ENCODE measurements at regions not wholly inside any gene's neighbourhood (a gene's known extent, or its start where the extent isn't known, plus 50 kb on each side); places are given as distances from the start of the nearest gene placed in this dataset.

DNA sequence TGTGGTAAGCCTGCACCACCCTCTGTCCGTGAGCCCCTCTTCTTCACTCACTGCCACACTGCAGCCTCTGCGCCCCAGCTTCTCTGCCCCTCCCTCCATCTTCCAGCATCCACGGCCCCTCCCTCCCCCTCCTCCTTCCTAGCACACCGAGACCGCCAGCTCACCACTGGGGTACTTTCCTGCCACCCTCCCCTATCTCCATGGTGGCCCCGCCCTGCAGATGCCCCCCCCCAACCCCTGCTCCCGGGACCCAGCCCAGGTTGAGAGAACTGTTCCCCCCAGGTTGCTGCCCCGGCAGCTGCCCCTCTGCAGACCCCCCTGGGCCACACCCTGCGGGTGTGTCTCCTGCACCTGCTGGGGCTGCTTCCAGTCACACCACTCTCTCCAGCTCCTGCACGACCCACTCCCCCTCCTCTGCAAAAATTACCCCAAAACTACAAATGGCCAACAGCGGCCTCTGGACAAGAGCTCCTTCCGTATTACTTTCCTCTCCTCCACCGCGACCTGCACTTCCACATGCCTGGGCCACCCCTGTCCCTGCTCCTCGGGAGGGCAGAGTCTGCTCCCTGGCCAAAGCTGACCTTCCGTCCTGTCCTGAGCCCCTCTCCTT, 209.2 kb upstream of the PPP2R2D start:
- no peak for DNase-seq (ENCODE audit: low read depth)

DNA sequence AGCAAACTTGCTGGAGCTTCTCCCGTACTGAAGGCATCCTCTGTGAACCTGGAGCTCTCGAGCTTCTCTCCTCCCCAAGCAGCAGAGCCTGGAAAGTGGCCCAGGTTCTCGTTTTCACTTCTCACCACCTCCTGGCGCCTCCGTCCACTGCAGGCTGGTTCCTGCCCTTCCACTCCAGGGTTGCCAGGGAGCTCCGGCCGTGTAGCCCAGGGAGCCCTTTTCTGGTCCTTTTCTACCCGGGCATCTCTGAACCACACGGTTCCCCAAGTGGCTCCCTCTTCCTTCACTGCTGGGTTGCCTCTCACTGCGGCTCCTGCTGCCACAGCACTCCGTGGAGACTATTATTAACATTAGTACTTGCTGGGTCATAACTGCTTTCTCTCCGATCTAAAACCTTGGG, 208.6 kb upstream of the PPP2R2D start:
- no peak for DNase-seq (ENCODE audit: low read depth)

DNA sequence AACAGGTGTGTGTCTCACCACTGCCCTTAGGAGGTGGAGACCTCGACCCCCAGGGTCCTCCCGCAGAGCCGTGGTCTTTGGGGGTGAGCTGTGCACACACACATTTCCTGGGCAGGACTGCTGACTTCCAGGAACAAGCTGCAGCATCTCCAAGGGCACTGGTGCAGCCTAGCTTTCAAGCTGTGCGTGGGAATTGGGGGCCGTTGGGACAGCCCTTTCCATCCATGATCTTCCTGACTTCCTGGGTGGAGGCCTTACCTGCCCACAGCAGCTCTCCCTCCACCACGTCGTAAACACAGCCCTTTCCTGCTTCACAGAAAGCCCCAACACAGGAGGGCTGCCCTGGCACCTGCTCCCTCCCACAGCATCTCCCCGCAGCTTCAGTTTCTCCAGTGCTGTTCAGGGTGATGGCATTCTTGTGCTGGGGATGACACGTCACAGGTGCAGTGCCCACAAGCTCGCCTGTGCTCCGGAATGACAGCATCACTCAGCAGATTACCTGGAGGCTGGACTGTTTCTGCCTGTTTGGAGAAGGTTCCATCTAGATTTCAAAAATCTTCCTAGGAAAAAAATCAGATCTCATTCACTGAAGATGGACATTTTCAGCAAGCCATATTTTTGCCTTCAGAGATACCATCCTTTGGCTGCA, 208.0 kb upstream of the PPP2R2D start:
- DNase-seq (ENCODE audit: low read depth), result no peak

DNA sequence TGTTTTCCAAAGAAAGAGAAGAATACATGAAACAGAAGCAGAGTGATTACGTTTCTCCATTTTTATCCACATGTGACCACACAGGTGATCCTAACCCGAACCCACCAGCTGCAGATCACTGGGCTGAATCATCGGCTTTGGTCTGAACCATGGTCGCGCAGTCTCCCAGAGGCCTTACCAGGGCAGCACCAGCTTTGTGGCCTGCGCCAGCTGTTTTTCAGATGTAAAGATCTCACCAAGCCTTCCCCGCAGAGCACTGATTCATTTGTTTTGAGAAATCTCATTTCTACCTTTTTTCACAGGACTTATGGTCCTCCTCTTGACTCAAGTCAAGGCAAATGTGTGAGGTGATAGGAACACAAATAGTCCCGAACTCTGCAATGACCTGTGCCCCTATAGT, 207.0 kb upstream of the PPP2R2D start:
- no peak for DNase-seq (ENCODE audit: low read depth)

DNA sequence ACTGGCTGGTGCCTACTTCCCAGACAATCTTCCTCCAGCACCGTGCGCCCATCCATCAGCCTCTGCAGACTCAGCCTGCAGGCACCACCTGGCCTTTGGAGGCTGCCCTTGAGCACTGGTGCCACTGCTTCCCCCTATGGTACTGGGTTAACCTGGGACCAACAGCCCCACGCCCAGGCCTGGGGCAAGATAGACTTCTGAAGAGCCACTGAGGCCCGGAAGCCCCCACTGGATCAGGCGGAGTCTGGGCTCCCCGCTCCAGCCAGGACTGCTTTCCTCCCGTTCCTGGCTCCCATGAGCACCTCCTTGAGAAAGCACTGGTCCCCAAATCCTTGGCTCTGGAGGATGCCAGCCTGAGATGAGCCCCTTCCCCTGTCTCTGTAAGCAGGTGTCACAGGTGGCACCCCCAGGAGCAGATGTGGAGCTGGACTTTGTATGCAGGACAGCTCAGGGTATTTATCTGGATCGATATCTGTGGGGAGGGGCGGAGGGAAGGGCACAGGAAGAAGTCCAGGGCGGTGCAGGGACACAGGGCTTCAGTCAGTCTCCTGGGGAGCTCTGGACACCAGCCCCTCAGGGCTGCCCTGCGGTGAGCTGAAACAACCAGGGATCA, 206.5 kb upstream of the PPP2R2D start:
- no peak for DNase-seq (ENCODE audit: low read depth)

DNA sequence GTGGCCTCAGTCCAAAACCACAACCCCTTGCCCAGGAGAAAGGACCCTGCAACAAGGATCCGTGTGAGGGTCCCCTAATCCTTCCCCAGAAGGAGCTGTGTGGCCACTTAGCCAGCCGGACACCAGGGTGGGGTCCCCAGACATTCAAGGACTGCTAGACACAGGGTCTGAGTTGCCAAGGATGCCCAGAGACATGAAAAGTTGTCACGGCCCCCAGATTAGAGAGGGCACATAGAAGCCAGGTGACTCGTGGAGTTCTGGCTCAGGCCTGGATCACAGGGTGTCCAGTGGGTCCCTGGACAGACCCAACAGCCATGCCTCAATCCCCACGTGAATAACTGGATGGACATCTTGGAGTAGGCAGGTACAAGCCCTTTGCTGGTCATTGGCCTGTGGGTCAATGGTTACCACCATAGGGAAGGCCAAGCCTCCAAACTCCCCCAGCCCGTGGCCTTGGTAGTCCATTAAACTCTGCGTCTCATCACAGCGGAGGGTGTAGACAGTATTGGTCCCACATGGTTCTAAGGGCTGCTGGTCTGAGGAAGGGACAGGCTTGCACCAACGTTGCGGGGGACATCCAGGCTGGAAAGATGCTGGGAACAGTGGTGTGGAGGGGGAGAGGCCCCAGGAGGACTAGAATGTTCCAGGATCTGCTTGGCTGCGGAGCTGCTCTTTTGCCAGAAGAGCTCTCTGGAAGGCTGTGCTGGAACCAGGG, 205.9 kb upstream of the PPP2R2D start:
- no peak for DNase-seq (ENCODE audit: low read depth)

DNA sequence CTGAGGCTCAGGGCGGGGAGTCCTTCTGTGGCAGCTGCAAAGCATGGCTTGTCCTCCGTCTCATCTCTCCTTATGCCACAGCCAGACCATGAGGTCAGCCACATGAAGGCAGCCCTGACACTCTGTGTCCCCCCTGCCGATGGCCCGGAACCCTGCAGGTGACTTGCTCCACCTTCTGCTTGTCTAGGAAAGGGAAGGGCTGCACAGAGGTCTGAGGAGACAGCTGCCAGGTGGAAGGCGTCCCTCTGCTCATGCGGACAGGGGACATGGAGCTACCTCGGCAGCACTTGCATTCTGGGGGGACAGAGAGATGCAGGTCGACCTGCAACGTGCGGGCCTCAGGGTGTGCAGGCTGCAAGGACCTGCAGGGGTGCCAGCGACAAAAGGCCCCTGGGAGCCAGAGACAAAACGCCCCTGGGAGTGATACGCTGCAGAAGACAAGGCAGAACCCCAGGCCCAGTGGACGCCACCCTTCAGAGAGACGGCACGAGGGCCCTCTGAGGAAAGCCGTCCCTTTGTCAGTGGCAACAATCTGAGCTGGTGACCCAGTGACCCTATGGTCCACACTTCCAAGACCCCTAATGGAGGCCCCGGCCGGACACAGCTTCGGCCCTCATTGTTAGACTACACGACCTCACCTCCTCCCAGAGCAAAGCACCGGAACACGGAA, 205.2 kb upstream of the PPP2R2D start:
- DNase-seq (ENCODE audit: low read depth), result no peak

DNA sequence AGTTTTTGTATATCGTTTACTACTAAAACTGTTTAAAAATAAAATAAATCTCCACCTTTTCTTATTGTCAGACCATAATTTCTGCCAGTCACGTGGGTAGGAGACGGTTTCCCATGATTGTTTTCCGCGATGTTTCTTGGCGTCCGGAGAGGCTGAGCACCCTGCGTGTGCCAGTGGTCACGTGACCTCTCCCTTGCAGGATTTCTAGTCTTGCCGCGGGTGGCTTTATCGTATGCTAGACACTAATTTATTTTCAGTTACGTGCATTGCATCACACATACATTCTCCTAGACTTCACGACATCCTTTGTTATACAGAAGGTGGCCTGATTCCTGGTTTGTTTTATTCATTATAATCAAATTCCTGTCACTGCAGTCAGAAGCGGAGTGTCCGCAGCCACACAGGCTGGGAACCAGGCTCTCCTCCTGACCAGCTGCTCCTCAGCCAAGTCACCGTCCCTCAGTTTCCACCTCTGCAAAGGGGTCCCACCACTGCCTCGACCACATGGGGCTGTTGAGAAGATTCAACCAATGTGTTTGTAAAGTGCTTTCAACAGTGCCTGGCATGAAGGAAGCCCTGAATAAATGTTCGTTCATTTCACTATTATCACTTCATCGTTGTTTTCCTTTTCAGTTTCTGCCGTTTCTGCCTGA, 203.2 kb upstream of the PPP2R2D start:
- no peak for DNase-seq (ENCODE audit: low read depth)

DNA sequence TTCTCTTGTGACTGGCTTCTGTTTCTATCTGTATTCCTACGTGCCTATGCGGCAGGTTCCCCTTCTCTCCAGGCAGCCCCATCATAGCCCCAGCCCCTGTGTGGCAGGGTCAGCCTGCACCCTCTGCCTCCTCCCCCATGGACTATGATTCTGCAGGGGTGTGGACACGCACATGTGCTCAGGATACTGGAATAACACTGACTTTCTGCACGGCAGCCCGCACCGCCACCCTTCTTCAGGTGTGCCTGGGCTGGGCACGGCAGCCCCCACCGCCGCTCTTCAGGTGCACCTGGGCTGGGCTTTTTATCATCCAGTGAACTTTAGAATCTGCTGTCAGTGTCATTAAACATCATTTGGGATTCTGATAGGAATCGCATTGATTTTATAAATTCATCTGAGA, 202.6 kb upstream of the PPP2R2D start:
- DNase-seq (ENCODE audit: low read depth), result no peak

DNA sequence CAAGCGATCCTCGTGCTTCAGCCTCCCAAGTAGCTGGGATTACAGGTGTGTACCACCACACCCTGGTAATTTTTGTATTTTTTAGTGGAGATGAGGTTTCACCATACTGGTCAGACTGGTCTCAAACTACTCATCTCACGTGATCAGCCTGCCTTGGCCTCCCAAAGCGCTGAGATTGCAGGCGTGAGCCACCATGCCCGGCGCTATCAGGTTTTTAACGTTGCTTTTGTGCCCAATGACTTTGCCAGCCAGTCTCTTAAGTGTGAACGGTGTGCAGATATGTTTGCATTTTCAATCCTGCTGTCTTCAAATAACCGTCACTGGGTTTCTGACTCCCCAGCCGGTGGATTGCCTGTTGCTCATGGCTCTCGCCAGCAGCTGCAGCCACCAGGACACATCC, 201.8 kb upstream of the PPP2R2D start:
- DNase-seq (ENCODE audit: low read depth), result no peak

DNA sequence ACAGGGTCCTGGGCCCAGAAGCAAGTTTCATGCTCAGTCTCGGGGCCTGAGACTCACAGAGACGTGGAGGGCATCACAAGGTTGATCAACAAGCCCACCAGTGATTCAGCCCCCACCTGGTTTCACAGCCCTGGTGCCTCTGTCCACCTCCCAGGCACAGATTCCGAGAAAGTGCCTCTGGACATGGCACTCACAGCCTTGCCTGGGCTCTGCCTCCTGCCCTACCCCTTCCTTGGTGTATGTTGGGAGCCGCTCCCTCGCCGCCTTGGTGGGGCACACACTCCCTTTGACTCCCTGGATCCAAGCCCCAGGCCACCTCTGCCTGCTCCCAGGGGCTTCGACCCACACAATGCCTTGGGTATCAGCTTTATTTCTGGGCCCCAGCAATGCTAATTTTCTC, 200.8 kb upstream of the PPP2R2D start:
- no peak for DNase-seq (ENCODE audit: low read depth)

DNA sequence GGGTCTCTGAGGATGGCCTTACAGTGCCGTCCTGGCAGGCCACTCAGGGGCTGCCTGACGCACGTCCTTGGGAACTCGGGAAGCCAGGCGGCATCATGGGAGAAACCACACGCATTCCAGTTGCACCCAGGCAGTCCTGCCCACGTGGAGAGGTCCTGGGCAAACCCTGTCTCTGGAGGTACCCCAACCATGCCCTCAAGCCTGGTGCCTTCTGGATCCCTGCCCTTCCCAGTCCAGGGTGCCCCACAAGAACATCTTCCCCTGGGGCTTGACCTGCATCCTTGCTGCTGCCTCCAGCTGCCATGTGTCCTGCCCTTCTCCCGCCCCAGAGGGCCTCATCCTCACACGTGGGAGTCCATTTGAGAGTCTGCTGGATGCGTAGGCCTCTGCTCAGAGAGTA, 200.3 kb upstream of the PPP2R2D start:
- no peak for DNase-seq (ENCODE audit: low read depth)

DNA sequence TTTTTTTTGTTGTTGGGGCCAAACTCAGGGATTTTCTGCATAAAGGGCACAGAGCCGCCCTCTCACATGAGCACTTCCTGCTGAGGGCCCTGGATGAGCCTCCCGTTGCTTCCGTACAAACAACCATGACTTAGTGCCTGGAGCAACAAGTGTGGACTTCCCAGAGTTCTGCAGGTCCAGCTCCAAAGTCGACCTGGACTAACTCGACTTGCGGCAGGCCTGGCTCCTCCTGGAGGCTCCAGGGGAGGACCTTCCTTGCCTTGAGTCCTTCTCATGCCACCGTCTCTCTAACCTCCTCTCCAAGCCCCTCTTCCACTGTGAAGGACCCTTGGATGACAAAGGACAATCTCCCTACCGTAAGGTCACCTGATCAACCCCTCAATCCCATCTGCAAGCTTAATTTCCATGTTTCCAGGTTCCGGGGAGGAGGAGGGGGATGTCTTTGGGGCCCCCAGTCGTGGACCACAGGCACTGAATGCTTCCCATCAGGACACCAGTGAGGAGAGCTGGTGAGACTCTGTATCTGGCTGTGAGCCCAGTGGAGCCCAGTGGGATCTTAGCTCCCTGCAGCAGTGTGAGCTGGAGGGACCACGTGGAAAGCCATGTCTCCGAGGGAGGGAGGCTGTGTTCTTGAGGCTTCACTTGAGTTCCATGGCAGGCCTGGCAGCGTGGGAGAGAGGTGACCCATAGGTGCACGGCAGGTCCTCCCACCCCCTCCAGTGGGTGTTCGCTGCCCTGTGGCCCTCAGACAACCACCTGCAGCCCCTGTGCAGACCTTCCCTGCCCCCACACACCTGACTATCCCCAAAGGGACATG, 199.5 kb upstream of the PPP2R2D start:
- no peak for DNase-seq (ENCODE audit: low read depth)

DNA sequence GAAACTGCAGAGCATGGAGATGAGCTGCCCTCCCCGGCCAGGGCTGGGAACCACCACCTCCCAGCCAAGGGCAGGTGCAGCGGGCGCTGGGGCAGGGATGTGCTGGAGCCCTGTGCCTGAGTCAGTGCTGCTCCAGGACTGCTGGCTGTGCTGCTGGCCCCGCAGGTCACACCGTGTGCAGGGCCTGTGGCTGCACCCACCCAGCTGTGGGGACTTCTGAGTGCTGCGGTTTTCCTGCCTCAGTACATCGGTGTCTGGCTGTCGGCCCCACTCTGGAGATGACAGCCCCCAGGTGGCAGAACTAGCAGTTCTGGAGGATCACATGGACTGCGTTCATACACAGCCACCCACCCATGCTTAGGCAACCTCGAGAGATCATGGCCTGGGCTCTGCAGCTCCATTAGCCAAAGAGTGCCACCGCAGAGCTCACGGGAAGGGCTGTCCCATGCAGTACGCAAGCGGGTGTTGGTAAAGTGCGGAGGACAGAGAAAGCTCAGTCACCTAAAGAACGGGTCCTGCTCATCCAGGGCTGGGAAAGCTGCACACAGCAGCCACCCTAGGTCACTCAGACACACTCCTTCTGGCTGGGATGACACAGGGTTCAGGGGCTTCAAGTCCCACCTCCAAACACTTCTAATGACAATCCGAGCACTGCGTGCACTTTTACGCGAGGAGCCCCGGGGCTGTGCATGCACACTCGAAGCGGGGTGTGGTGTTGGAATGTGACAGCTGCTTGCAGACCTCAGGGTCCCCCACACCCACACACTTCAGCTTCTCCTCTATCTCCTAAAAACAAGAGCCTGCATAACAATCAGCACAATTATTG, 198.1 kb upstream of the PPP2R2D start:
- DNase-seq (ENCODE audit: low read depth), result no peak

DNA sequence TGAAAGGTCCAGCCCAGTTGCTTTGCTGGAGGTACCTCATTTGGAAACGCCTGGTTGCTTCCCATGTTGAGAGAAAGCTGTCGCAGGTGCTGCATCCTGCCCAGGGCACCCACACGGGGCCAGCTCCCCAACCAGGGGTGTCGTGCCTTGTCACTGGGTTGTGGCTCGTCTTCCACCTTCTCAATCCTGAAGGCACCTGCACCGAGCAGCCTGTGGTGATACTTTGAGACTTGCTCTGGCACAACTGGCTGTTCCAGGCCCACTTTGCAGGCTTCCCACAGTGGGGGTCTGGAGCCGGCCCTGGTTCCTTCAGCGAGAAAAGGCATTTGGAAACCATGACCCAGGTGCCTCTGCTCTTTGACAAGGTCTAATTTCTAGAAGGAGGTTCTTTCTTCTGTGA, 197.3 kb upstream of the PPP2R2D start:
- no peak for DNase-seq (ENCODE audit: low read depth)

DNA sequence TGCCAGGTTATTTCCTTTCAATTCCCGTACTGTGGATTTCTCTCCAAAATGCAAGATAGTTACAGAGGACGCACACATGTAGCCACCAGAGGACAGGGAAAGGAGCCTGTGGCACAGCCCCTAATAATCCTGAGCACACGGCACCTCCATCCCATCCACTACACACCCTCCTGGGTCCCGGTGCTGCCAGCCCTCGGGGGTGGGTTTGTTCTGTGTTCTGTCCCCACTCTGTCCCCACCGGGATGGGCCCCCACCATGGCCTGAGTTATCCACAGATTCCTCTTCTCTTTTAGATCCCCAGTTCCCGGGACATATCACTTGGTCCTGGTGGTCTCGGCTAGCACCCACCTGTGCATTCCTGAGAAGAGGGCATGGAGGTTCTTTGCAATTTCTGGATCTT, 196.9 kb upstream of the PPP2R2D start:
- no peak for DNase-seq (ENCODE audit: low read depth)

DNA sequence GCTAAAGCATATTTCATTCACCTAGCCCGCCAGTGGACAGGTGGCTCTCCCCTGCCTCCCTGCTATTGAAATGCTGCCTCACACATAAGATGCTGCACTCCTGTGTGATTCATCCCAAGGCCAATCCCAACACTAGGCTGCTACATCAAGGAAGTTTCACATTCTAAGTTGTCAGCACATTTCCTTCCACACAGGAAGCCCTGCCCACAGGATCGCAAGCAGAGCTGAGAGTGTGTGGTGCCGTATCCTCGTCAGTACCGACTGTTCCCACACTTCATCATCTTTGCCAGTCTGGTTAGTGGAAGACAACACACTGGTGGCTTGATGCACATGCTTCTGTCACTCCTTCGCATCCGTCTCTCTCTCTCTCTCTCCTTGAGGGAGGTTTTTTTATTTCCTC, 194.3 kb upstream of the PPP2R2D start:
- no peak for DNase-seq (ENCODE audit: low read depth)

DNA sequence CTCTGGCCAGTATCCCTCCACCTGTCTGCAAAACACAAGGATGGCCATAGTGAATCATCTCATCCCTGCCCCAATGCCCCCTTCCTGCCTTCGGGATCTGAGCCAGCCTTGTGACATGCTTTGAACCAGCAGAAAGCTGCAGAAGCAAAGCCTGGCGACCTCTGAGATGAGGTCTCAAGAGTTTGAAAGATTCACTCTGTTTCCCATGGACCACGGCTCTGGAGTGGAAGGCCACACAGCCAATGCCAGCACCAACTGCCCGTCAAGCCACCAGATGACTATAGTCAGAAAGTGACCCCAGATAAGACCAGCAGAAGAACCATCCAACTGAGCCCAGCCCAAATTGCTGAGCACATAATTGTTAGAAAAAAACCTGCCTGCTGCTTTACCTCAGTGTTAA, 193.9 kb upstream of the PPP2R2D start:
- no peak for DNase-seq (ENCODE audit: low read depth)

DNA sequence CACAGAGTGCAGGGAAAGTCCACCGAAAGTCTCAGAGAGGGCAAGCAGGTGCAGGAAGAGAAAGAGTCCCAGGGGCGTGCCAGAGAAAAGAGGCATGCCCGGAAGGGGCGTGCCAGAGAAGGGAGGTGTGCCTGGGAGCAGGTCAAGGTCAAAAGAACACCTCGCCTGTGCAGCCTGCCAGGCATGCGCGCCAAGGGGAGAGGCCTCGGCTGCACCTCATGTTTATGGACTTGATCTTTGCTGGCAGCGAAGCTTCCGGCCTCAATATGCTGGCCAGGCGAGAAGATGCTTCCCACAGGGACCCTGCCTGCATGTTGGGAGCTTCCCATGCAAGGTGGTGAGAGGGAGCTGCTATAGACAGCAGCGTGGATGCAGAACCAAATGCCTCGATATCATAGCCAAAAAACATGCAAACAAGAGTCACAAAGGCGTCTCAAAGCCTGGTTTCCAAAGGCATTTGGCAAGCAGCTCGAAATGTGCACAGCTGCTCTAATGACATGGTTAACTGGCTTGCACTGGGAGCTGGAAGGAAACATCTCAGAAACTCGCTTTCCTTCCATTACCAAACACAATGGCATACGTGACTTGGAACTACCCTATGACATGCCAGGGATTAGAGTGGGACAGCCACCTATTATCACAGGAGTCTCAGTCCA, 192.5 kb upstream of the PPP2R2D start:
- DNase-seq (ENCODE audit: low read depth), result no peak

Data from non-pigmented ciliary epithelial cell (primary cell).